Caco-2 (cell line): ENCODE measurements at regions not wholly inside any gene's neighbourhood (a gene's known extent, or its start where the extent isn't known, plus 50 kb on each side); places are given as distances from the start of the nearest gene placed in this dataset.
A peak's percentile ranks its signal among the peaks of the same experiment; 100 is the strongest.

ENCODE experiments used
- BruUV-seq: library from RNA; stranded (reverse); fragments of 400-500 nt; replicated peaks from 2 replicates; lab custom pipeline; 2021; lab: Mats Ljungman, UMichigan
- CTCF ChIA-PET: fragments of 300-600 bp; sonication (Branson Sonifier 250); formaldehyde crosslinking; loops from one replicate; lab custom pipeline; 2022; ENCODE audit warnings: antibody characterized with exemption; lab: Charles Lee
- POLR2A ChIA-PET: fragments of 300-600 bp; sonication (Branson Sonifier 250); formaldehyde crosslinking; loops from one replicate; lab custom pipeline; 2022; ENCODE audit warnings: antibody characterized with exemption; lab: Charles Lee
- DNase-seq, 2 experiments: peaks; one replicate each; pipeline versions ENCODE4 v3.0.0 to v3.0.0-alpha.2; 2020 to 2022
- H3K27me3 ChIP-seq: replicated peaks from 2 replicates; pipeline ENCODE4 v1.6.0; 2011; ENCODE audit warnings: low read length; ENCODE audit not compliant: control insufficient read depth, insufficient read depth
- H3K36me3 ChIP-seq: 2 replicates; pipeline ENCODE4 v1.5.1; 2011; ENCODE audit warnings: low read length; ENCODE audit not compliant: control insufficient read depth, insufficient read depth
- H3K4me1 ChIP-seq: fragments of 250-450 bp; sonication (Bioruptor Pico); 2 replicates; pipeline ENCODE4 v1.5.1; 2020; ENCODE audit warnings: mild to moderate bottlenecking
- H3K4me3 ChIP-seq: 2 replicates; pipeline ENCODE4 v1.5.1; 2011; ENCODE audit warnings: low read depth, mild to moderate bottlenecking, control low read depth, low read length
- H3K9me3 ChIP-seq: fragments of 250-450 bp; sonication (Bioruptor Pico); 2 replicates; pipeline ENCODE4 v1.5.1; 2020; ENCODE audit warnings: mild to moderate bottlenecking, moderate library complexity
- H3K27ac Mint-ChIP-seq: one replicate; pipeline ENCODE4 v1.8.0; 2022; ENCODE audit warnings: mixed read lengths; ENCODE audit not compliant: unreplicated experiment
- H3K27me3 Mint-ChIP-seq: one replicate; pipeline ENCODE4 v1.8.0; 2022; ENCODE audit warnings: mixed read lengths; ENCODE audit not compliant: insufficient read depth, unreplicated experiment
- H3K36me3 Mint-ChIP-seq: one replicate; pipeline ENCODE4 v1.8.0; 2022; ENCODE audit warnings: mild to moderate bottlenecking, mixed read lengths; ENCODE audit not compliant: insufficient read depth, unreplicated experiment
- H3K4me1 Mint-ChIP-seq: one replicate; pipeline ENCODE4 v1.8.0; 2022; ENCODE audit warnings: low read depth, mixed read lengths; ENCODE audit not compliant: unreplicated experiment
- H3K4me3 Mint-ChIP-seq: one replicate; pipeline ENCODE4 v1.8.0; 2022; ENCODE audit warnings: mild to moderate bottlenecking, moderate library complexity, mixed read lengths; ENCODE audit not compliant: unreplicated experiment
- H3K9me3 Mint-ChIP-seq: one replicate; pipeline ENCODE4 v1.8.0; 2022; ENCODE audit warnings: mixed read lengths; ENCODE audit not compliant: unreplicated experiment
- CTCF ChIP-seq, 2 experiments: fragments of 200-600 bp in 1 of 2; IDR thresholded peaks; 1 replicate in 1 of 2; 2 replicates in 1 of 2; pipeline versions ENCODE4 v1.5.1 to v1.8.0; 2011 to 2022; ENCODE audit warnings: antibody characterized with exemption in 1 of 2, control low read depth in 1 of 2, inconsistent platforms in 1 of 2, low read depth in 1 of 2, low read length in 1 of 2, mild to moderate bottlenecking in 1 of 2, moderate library complexity in 1 of 2; ENCODE audit not compliant: insufficient read depth in 1 of 2, severe bottlenecking in 1 of 2, unreplicated experiment in 1 of 2
- intact Hi-C: fragments of 100-400 bp; cut with micrococcal nuclease; formaldehyde crosslinking; loops from one replicate; pipeline ENCODE4 v1.10.0; 2022; ENCODE audit not compliant: unreplicated experiment

- BruUV-seq: no TSS peak
- CTCF ChIA-PET: no interaction called here
- H3K4me1 ChIP-seq: no peaks in the 10 kb centered on the region
- H3K4me3 ChIP-seq: no peak overlapping the region
- TF ChIP-seq CTCF (IDR thresholded peaks at IDR 0.05; ENCODE audit: insufficient read depth in 1 of 2, low read depth in 1 of 2, low read length in 1 of 2, severe bottlenecking in 1 of 2, unreplicated experiment in 1 of 2): no peak
- no peaks in the 10 kb centered on the region for H3K9me3 ChIP-seq
- Mint-ChIP-seq H3K9me3 (no peaks in the 10 kb centered on the region), H3K27ac (no peak overlapping the region), H3K27me3 (no peaks in the 10 kb centered on the region), H3K36me3 (no peaks in the 10 kb centered on the region), H3K4me1 (no peaks in the 10 kb centered on the region), H3K4me3 (no peak overlapping the region)
- POLR2A ChIA-PET: no interaction called here
- H3K27me3 ChIP-seq: no peaks in the 10 kb centered on the region
- no peak for DNase-seq
- intact Hi-C loops: no loop called here
- H3K36me3 ChIP-seq: no peaks in the 10 kb centered on the region
These were observed 666.4 kb downstream of the TECRL start for GRCh38 chr4:63742882-63743281.

GRCh38 chr4:63729519-63729918 is 679.7 kb downstream of the TECRL start:
- no TSS peak for BruUV-seq
- Mint-ChIP-seq H3K4me1 (no peaks in the 10 kb centered on the region), H3K27ac (no peak overlapping the region), H3K36me3 (no peaks in the 10 kb centered on the region), H3K27me3 (no peaks in the 10 kb centered on the region), H3K4me3 (no peak overlapping the region), H3K9me3 (no peaks in the 10 kb centered on the region)
- Histone ChIP-seq H3K9me3 (no peaks in the 10 kb centered on the region), H3K36me3 (no peaks in the 10 kb centered on the region), H3K4me1 (no peaks in the 10 kb centered on the region), H3K4me3 (no peak overlapping the region), H3K27me3 (no peaks in the 10 kb centered on the region)
- no peak for TF ChIP-seq CTCF (IDR thresholded peaks at IDR 0.05; ENCODE audit: insufficient read depth in 1 of 2, low read depth in 1 of 2, low read length in 1 of 2, severe bottlenecking in 1 of 2, unreplicated experiment in 1 of 2)
- DNase-seq: no peak
- ChIA-PET POLR2A (no interaction called here), CTCF (no interaction called here)
- intact Hi-C loops: no loop called here

GRCh38 chr4:63728480-63729177 is 680.6 kb downstream of the TECRL start:
- CTCF ChIA-PET: no interaction called here
- H3K4me1 Mint-ChIP-seq: no peaks in the 10 kb centered on the region
- no TSS peak for BruUV-seq
- no peaks in the 10 kb centered on the region for H3K27me3 Mint-ChIP-seq
- no peaks in the 10 kb centered on the region for H3K9me3 Mint-ChIP-seq
- TF ChIP-seq CTCF (IDR thresholded peaks at IDR 0.05; ENCODE audit: insufficient read depth in 1 of 2, low read depth in 1 of 2, low read length in 1 of 2, severe bottlenecking in 1 of 2, unreplicated experiment in 1 of 2): no peak
- POLR2A ChIA-PET: no interaction called here
- Histone ChIP-seq H3K36me3 (no peaks in the 10 kb centered on the region), H3K4me1 (no peaks in the 10 kb centered on the region), H3K27me3 (no peaks in the 10 kb centered on the region), H3K9me3 (no peaks in the 10 kb centered on the region), H3K4me3 (no peak overlapping the region)
- DNase-seq: peak in 1 of 2 experiments; percentile 22
- no peaks in the 10 kb centered on the region for H3K36me3 Mint-ChIP-seq
- intact Hi-C loops: no loop called here
- no peak overlapping the region for H3K4me3 Mint-ChIP-seq
- H3K27ac Mint-ChIP-seq: no peak overlapping the region
